GM12878 (cell line): ENCODE measurements at regions not wholly inside any gene's neighbourhood (a gene's known extent, or its start where the extent isn't known, plus 50 kb on each side); places are given as distances from the start of the nearest gene placed in this dataset.

Experiments used
- ATAC-seq: fragments of 200-7000 bp; cut with Tn5 transposase; 3 replicates; pipeline ENCODE4 v1.9.1; 2020; ENCODE audit warnings: mild to moderate bottlenecking, moderate library complexity
- BruUV-seq: library from RNA; stranded (reverse); fragments of 400-500 nt; replicated peaks from 2 replicates; lab custom pipeline; 2021; lab: Mats Ljungman, UMichigan
- CTCF ChIA-PET: fragments of 300-600 bp; sonication (Branson Sonifier 250); formaldehyde crosslinking; extraction: SDS; loops from one replicate; lab custom pipeline; 2021; ENCODE audit warnings: inconsistent platforms; lab: Yijun Ruan, JAX
- POLR2A ChIA-PET: fragments of 350-600 bp; formaldehyde crosslinking; extraction: SDS; loops from one replicate; lab custom pipeline; 2021; ENCODE audit warnings: inconsistent platforms; lab: Charles Lee
- RAD21 ChIA-PET: fragments of 300-600 bp; sonication (Branson Sonifier 250); formaldehyde crosslinking; loops from one replicate; lab custom pipeline; 2023; ENCODE audit warnings: antibody characterized with exemption; ENCODE audit not compliant: unreplicated experiment; lab: Charles Lee
- SMC1A ChIA-PET: fragments of 300-600 bp; sonication (Branson Sonifier 250); formaldehyde crosslinking; loops from one replicate; lab custom pipeline; 2023; ENCODE audit not compliant: unreplicated experiment, uncharacterized antibody; lab: Charles Lee
- DNase-seq: peaks from one replicate; pipeline ENCODE4 v3.0.0-alpha.2; 2011; ENCODE audit warnings: low read depth, low spot score
- FAIRE-seq: peaks from 3 replicates; lab custom pipeline; 2011; peaks lifted over from hg19 to GRCh38; lab: Jason Lieb, UNC
- H2AFZ ChIP-seq: 2 replicates; pipeline ENCODE4 v1.6.0; 2011; ENCODE audit warnings: low read depth, low read length, control low read depth; ENCODE audit not compliant: control insufficient read depth
- H3K27ac ChIP-seq: 2 replicates; pipeline ENCODE4 v1.5.1; 2011; ENCODE audit warnings: control low read depth; ENCODE audit not compliant: control insufficient read depth, insufficient read depth
- H3K27me3 ChIP-seq, 2 experiments: replicated peaks in 1 of 2; 2 replicates each; pipeline versions ENCODE4 v1.6.0 to v1.6.1; 2011; ENCODE audit warnings: low read length in 1 of 2; ENCODE audit not compliant: control insufficient read depth in 2 of 2, insufficient read depth in 2 of 2
- H3K36me3 ChIP-seq, 2 experiments: 2 replicates each; pipeline ENCODE4 v1.5.1; 2011; ENCODE audit warnings: low read length in 1 of 2; ENCODE audit not compliant: control insufficient read depth in 2 of 2, insufficient read depth in 2 of 2
- H3K4me1 ChIP-seq: 2 replicates; pipeline ENCODE4 v1.6.1; 2011; ENCODE audit warnings: mild to moderate bottlenecking, low read length, moderate library complexity, mixed read lengths; ENCODE audit not compliant: control insufficient read depth, insufficient read depth
- H3K4me2 ChIP-seq: 2 replicates; pipeline ENCODE4 v1.6.0; 2011; ENCODE audit warnings: control low read depth; ENCODE audit not compliant: control insufficient read depth, insufficient read depth
- H3K4me3 ChIP-seq: fragments of 200-600 bp; sonication (generic); 2 replicates; pipeline ENCODE4 v1.5.1; 2016
- H3K79me2 ChIP-seq: 2 replicates; pipeline ENCODE4 v1.6.0; 2011; ENCODE audit warnings: low read length; ENCODE audit not compliant: control insufficient read depth, insufficient read depth
- H3K9ac ChIP-seq: 2 replicates; pipeline ENCODE4 v1.8.0; 2011; ENCODE audit warnings: low read length, control low read depth, mixed read lengths; ENCODE audit not compliant: control insufficient read depth, insufficient read depth
- H3K9me3 ChIP-seq: replicated peaks from 3 replicates; pipeline ENCODE4 v1.5.1; 2011; ENCODE audit warnings: mild to moderate bottlenecking, low read length; ENCODE audit not compliant: control insufficient read depth, insufficient read depth
- H4K20me1 ChIP-seq: 2 replicates; pipeline ENCODE4 v1.6.0; 2011; ENCODE audit not compliant: control insufficient read depth, insufficient read depth
- MEF2A ChIP-seq: IDR thresholded peaks from 2 replicates; pipeline ENCODE4 v1.6.1; 2011; ENCODE audit warnings: low read depth, mild to moderate bottlenecking, low read length, moderate library complexity; ENCODE audit not compliant: insufficient read depth
- MTA2 ChIP-seq: fragments of 450-650 bp; IDR thresholded peaks from 2 replicates; pipeline ENCODE4 v1.6.1; 2016; ENCODE audit warnings: low read depth, mild to moderate bottlenecking, moderate library complexity
- MYB ChIP-seq: fragments of 150-350 bp; IDR thresholded peaks from 2 replicates; pipeline ENCODE4 v1.6.1; 2014; ENCODE audit warnings: mild to moderate bottlenecking, low read depth, low read length, borderline replicate concordance
- NFIC ChIP-seq: IDR thresholded peaks from 2 replicates; pipeline ENCODE4 v1.6.1; 2012; ENCODE audit warnings: low read depth, mild to moderate bottlenecking, inconsistent platforms, low read length, moderate library complexity
- NFYA ChIP-seq: IDR thresholded peaks from 2 replicates; pipeline ENCODE4 v1.6.1; 2011; ENCODE audit warnings: low read depth, mild to moderate bottlenecking, low read length, improper control_type of control experiment, borderline replicate concordance
- NR2F1 ChIP-seq: fragments of 450-650 bp; conservative IDR thresholded peaks from 2 replicates; pipeline ENCODE4 v1.6.1; 2017; ENCODE audit warnings: mild to moderate bottlenecking
- RAD21 ChIP-seq: IDR thresholded peaks from 2 replicates; pipeline ENCODE4 v1.6.1; 2011; ENCODE audit warnings: mild to moderate bottlenecking, low read depth, low read length, moderate library complexity; ENCODE audit not compliant: insufficient read depth
- WGBS: methylation state at CpG from one replicate; pipeline ENCODE4 v1.1.6; 2016; ENCODE audit warnings: low lambda C conversion rate; ENCODE audit not compliant: insufficient replicate concordance, insufficient coverage; ENCODE audit errors: missing lambda C conversion rate; 5-methylcytosine and 5-hydroxymethylcytosine counted together
- in situ Hi-C: fragments of 300-500 bp; cut with MboI; formaldehyde crosslinking; loops from 9 replicates; pipeline ENCODE4 v1.14.3; 2018; ENCODE audit warnings: mixed read lengths
- intact Hi-C: fragments of 100-400 bp; cut with micrococcal nuclease; formaldehyde crosslinking; loops from one replicate; pipeline ENCODE4 v1.14.2; 2022; ENCODE audit not compliant: unreplicated experiment

DNA sequence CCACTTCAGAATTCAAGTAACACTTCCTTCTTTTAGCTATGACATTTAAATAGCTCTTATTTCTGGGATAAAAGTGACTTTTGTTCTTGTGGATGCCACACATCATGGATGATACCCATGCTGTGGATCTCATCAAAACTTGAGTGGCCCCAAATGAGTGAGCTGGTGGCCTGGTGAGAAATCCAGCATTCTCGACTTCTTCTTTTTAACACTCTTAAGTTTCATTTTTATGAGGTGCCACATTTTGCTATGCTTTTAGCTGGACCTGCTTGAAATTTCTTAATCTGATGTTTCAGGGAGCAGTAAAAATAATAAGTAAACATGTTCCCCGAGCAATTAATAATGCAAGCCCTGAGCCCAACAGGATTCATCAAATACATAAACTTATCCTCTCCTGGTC, 384.8 kb upstream of the MEF2C start (continued):
- TF ChIP-seq RAD21 = no peak
- 0 out of 2 replicates have a peak, but pooled peaks have one; percentile 7 for TF ChIP-seq MTA2
- TF ChIP-seq MEF2A = no peak

DNA sequence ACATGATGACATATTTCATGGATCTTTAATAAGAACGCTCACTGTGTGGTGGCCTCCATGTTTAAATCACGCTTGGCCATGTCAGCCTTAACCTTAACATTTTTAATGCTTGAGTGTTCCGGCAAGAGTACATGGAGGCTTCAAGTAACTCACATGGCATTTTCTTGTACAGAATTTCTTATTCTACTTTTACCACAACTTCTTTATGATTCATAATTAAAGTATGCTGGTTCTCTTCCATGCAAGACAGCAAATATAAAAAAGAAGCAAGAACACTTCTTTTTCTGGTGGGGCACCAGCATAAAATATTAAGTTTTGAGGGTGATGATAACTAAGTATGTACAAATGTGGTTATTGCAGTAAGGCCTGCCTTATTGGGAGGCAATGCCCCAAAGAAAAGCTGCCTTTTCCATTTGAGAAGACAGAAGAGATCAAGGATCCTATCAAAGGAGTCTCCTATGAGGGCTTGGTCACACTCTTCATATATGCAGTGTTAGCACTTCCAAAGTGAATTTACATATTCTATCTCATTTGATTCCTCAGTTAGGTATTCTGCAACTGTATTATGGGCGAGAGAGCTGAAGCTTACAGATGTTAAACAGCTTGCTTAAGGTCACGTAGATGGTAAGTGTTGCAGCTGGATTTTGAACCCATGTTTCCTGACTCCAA, 382.7 kb upstream of the MEF2C start:
- no peak overlapping the region for H3K9ac ChIP-seq
- no peak overlapping the region for H3K27ac ChIP-seq
- DNase-seq (no peak), ATAC-seq (no peak), FAIRE-seq (no peak)
- H2AFZ ChIP-seq = no peak overlapping the region
- BruUV-seq = no TSS peak
- H3K4me2 ChIP-seq = no peak overlapping the region
- in situ Hi-C loops = no loop called here
- H3K4me1 ChIP-seq = peaks cover 22% of the 10 kb centered on the region; the same call in 1 of the 2 replicates
- no peak overlapping the region for H3K4me3 ChIP-seq
- ChIA-PET CTCF (no interaction called here), RAD21 (interaction anchor here (1.2 to 1.4 kb wide), 2 partner anchors 134 to 535 kb away, joined by 3 to 4 read pairs; no protein-coding TSS in a partner anchor), SMC1A (interaction anchor here (0.6 to 4.2 kb wide), 5 partner anchors 14 to 1264 kb away, joined by 3 to 19 read pairs (median 9); partner anchors contain the start of gene LYSMD3), POLR2A (no interaction called here)
- H3K36me3 ChIP-seq = no peaks in the 10 kb centered on the region
- 98% methylated on average over 5 of the region's 5 CpGs for WGBS
- H3K27me3 ChIP-seq = no peaks in the 10 kb centered on the region
- no peaks in the 10 kb centered on the region for H3K79me2 ChIP-seq
- no peak for TF ChIP-seq NR2F1
- no peak for TF ChIP-seq NFIC
- no peak for TF ChIP-seq NFYA
- TF ChIP-seq MYB = no peak
- no peaks in the 10 kb centered on the region for H4K20me1 ChIP-seq
- no peaks in the 10 kb centered on the region; the same call in 2 of the 3 replicates for H3K9me3 ChIP-seq
- intact Hi-C loops = no loop called here
